ENCODE measurements at regions not wholly inside any gene's neighbourhood (a gene's known extent, or its start where the extent isn't known, plus 50 kb on each side); places are given as distances from the start of the nearest gene placed in this dataset.

GRCh38 chr11:127066401-127067090 is 66.0 kb upstream of the KIRREL3 start:
- DNase-seq (ENCODE audit: low read depth) = no peak

DNA sequence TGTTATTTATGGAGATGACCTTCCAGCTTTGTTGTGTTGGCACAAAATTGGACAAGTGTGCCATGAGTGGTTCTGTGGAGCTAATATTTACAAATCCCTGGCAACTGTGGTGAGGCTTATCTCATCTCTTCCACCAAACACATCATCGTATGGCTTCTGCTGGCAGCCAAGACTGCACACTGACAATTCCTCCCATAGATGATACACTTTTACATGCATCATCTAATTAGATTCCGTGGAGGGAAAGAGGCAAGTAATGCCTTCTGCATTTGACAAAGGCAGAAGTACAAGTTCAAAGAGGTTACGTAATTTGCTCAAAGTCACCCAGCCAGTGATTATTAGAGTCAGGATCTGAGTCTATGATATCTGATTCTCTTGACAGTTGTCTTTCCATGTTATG is 62.7 kb upstream of the KIRREL3 start:
- DNase-seq (ENCODE audit: low read depth) = no peak

DNA sequence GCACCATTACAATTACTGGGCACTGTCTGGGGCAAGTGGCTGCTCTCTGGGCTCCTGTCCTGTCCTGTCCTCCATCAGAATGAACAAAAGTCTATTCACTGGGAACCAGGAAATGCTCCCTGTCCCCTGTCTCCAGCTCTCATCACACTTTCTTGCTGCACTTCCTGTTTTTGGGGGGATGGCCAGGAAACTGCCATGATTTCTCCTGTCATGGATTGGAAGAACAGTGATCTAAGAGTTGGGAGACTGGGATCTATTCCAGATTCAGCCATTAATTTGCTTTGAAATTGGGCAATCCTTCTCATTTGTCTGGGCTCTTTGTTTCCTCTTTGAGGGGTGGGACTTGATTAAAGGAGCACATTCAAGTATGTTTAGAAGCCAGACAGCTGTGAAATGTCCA is 61.4 kb upstream of the KIRREL3 start:
- DNase-seq (ENCODE audit: low read depth) = no peak

DNA sequence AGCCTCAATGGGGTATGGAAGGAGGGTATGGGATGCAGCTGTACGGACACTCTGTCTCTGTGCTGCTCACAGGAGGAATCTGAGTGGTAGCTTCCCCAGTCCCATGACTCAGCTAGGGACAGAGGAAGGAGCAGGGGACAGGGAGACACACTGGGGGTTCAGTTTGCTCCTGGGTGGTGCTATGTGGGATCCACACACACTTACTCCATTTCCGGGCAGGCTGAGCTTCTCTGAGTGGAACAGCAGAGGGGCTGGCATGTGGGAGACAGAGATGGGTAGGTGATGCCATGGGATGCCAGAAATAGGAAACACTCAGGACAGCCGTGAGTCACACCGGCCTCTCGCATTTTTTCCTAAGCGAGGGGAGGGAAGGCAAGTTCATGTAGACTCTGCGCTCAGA is 59.2 kb upstream of the KIRREL3 start:
- DNase-seq (ENCODE audit: low read depth) = no peak

DNA sequence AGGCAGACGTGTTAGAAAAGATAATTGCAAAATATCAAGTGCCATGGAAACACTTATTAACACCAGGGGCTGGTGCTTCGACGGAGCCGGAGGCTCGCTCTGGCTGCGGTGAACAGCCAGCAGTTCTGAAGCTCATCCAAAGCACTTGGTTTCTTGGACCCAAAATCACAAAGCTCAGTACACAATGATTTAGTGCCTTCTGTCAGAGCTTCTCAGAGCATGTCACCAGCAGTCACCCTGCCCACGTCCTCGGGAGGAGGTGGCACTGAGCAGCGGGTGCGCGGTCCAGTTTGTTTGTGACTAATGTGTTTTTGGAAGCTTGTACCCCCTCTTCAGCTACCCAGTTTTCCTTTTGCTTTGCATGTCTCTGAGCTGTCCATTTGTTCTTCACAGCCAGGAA is 58.7 kb upstream of the KIRREL3 start:
- no peak for DNase-seq (ENCODE audit: low read depth)

- DNase-seq (ENCODE audit: low read depth) = no peak
These were observed 58.0 kb upstream of the KIRREL3 start for GRCh38 chr11:127058524-127058923.

GRCh38 chr11:127057126-127057525 is 56.6 kb upstream of the KIRREL3 start:
- DNase-seq (ENCODE audit: low read depth) = no peak

DNA sequence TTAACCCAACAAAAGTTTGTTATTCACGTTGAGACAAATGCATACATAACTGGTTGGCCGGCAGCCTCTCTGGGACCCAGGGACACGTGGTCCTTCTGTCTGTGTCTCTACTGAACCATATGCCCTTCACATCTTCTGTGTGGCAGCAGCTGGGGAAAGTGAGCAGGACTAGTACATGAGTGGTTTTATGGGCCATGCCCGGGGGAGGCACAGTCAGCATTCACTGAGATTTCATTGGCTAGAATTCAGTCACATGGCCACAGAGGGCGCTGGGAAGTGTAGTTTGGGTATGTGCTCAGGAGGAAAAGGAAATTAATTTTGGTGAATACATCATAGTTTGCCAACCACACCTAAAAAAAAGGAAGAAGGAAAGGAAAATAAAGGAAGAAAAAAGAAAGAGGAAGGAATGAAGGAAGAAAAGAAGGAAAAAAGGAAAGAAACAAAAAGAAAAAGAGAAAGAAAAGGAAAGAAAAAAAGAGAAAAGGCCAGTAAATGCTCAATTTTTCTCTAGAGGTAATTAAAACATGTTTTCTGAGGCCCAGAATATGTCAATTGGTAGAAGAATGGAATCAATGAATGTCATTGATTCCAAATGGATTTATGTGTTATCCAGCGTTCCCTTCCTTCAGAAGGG is 55.9 kb upstream of the KIRREL3 start:
- DNase-seq (ENCODE audit: low read depth) = no peak

GRCh38 chr11:127055236-127055635 is 54.7 kb upstream of the KIRREL3 start:
- DNase-seq (ENCODE audit: low read depth) = no peak

GRCh38 chr11:127054153-127054552 is 53.6 kb upstream of the KIRREL3 start:
- DNase-seq (ENCODE audit: low read depth) = no peak

DNA sequence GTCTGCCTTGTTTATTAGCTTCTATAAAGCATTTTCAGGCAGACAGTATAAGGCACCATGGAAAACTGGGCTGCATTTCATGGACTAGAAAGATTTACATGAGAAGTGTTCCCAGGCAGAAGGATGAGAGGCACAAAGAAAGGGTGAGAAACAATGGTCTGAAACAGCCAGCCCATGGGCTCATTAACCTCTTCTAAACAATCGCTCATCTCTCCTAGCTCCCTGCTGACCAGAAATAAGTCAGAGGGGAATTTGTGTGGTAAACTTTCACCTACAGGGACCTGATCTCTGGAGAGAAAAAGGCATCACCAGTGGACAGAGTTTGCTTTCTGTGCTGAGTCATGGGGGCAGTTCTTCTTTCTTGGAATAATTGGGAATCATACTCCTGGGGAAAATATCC is 51.8 kb upstream of the KIRREL3 start:
- no peak for DNase-seq (ENCODE audit: low read depth)

Measured in activated T-cell treated with anti-CD3 and anti-CD28 coated beads for 24 hours (primary cell).